SK-N-SH treated with all-trans-retinoic acid at 6 μM for 48 hours (cell line): ENCODE measurements at regions not wholly inside any gene's neighbourhood (a gene's known extent, or its start where the extent isn't known, plus 50 kb on each side); places are given as distances from the start of the nearest gene placed in this dataset.

ENCODE experiments used
- CREB5 ChIP-seq: fragments of 250-450 bp; sonication (Bioruptor Pico); IDR thresholded peaks from 2 replicates; pipeline ENCODE4 v1.5.1; 2020; ENCODE audit warnings: low read depth, mild to moderate bottlenecking, moderate library complexity
- PATZ1 ChIP-seq: fragments of 250-450 bp; sonication (Bioruptor Pico); IDR thresholded peaks from 2 replicates; pipeline ENCODE4 v1.8.0; 2020; ENCODE audit warnings: mild to moderate bottlenecking, moderate library complexity, borderline replicate concordance
- ZFP3 ChIP-seq: fragments of 250-450 bp; sonication (Bioruptor Pico); IDR thresholded peaks from 2 replicates; pipeline ENCODE4 v1.5.0; 2020; ENCODE audit warnings: mild to moderate bottlenecking, moderate library complexity
- ZNF70 ChIP-seq: fragments of 450-650 bp; formaldehyde crosslinking; IDR thresholded peaks from 2 replicates; pipeline ENCODE4 v1.5.0; 2020; ENCODE audit warnings: mild to moderate bottlenecking, moderate library complexity

- TF ChIP-seq PATZ1 (CRISPR knock-in tag) (no peak), ZNF70 (no peak), ZFP3 (CRISPR knock-in tag) (no peak), CREB5 (CRISPR knock-in tag) (no peak)
These were observed 1763.7 kb downstream of the SLITRK1 start for GRCh38 chr13:82118589-82118988.
